ENCODE measurements at regions not wholly inside any gene's neighbourhood (a gene's known extent, or its start where the extent isn't known, plus 50 kb on each side); places are given as distances from the start of the nearest gene placed in this dataset.

GRCh38 chr19:33954686-33955085, 158.0 kb downstream of the KCTD15 start:
- Mint-ChIP-seq H3K27ac (no peak overlapping the region), H3K4me1 (ENCODE audit: unreplicated experiment) (no peaks in the 10 kb centered on the region), H3K4me3 (no peak overlapping the region), H3K36me3 (no peaks in the 10 kb centered on the region), H3K9me3 (no peaks in the 10 kb centered on the region), H3K27me3 (no peaks in the 10 kb centered on the region)
- TF ChIP-seq CTCF (conservative IDR thresholded peaks at IDR 0.05) = no peak
- no peak for DNase-seq (ENCODE audit: extremely low spot score, unreplicated experiment)

DNA sequence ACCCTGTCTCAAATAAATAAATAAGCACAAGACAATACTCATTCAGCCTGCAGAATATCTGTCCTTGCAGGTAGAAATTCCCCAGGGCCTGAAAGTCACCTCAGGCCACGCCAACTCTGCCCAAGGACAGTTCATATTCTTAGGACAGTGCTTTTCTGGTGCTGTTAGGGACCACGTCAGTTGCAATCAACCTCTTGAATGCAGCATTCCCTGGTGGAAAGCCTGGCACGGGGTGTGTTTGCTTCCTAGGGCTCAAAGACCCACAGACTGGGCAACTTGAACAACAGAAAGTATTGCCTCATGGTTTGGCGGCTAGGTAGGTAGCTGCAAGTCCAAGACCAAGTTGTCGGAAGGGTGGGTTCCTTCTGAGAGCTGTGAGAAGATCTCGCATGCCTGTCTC, 160.3 kb downstream of the KCTD15 start:
- no peak for DNase-seq (ENCODE audit: extremely low spot score, unreplicated experiment)
- TF ChIP-seq CTCF (conservative IDR thresholded peaks at IDR 0.05) = no peak
- H3K9me3 Mint-ChIP-seq = no peaks in the 10 kb centered on the region
- no peaks in the 10 kb centered on the region for H3K4me1 Mint-ChIP-seq (ENCODE audit: unreplicated experiment)
- no peak overlapping the region for H3K27ac Mint-ChIP-seq
- H3K36me3 Mint-ChIP-seq = no peaks in the 10 kb centered on the region
- peaks cover 12% of the 10 kb centered on the region for H3K27me3 Mint-ChIP-seq
- no peak overlapping the region for H3K4me3 Mint-ChIP-seq

- Mint-ChIP-seq H3K9me3 (no peaks in the 10 kb centered on the region), H3K36me3 (no peaks in the 10 kb centered on the region), H3K27ac (no peak overlapping the region), H3K4me1 (ENCODE audit: unreplicated experiment) (no peaks in the 10 kb centered on the region), H3K4me3 (no peak overlapping the region), H3K27me3 (peaks cover 15% of the 10 kb centered on the region)
- DNase-seq (ENCODE audit: extremely low spot score, unreplicated experiment) = no peak
- TF ChIP-seq CTCF (conservative IDR thresholded peaks at IDR 0.05) = no peak
Observed at GRCh38 chr19:33957804-33958203, 161.1 kb downstream of the KCTD15 start.

- no peak overlapping the region for H3K27ac Mint-ChIP-seq
- H3K4me3 Mint-ChIP-seq = no peak overlapping the region
- DNase-seq (ENCODE audit: extremely low spot score, unreplicated experiment) = no peak
- peaks cover 15% of the 10 kb centered on the region for H3K27me3 Mint-ChIP-seq
- H3K36me3 Mint-ChIP-seq = no peaks in the 10 kb centered on the region
- TF ChIP-seq CTCF (conservative IDR thresholded peaks at IDR 0.05) = no peak
- no peaks in the 10 kb centered on the region for H3K4me1 Mint-ChIP-seq (ENCODE audit: unreplicated experiment)
- H3K9me3 Mint-ChIP-seq = no peaks in the 10 kb centered on the region
Observed at GRCh38 chr19:33960566-33960965, 163.9 kb downstream of the KCTD15 start.

DNA sequence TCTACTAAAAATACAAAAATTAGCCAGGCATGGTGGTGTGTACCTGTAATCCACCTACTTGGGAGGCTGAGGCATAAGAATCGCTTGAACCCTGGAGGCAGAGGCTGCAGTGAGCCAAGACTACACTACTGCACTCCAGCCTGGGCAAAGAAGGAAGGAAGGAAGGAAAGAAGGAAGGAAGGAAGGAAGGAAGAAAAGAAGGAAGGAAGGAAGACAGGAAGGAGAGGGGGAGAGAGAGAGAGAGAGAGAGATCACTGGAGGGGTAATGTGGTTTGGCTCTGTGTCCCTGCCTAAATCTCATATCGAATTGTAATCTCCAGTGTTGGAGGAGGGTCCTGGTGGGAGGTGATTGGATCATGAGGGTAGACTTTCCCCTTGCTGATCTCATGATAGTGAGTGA, 165.5 kb downstream of the KCTD15 start:
- Mint-ChIP-seq H3K9me3 (peaks cover 6% of the 10 kb centered on the region), H3K4me3 (no peak overlapping the region), H3K4me1 (ENCODE audit: unreplicated experiment) (no peaks in the 10 kb centered on the region), H3K36me3 (no peaks in the 10 kb centered on the region), H3K27me3 (peaks cover 19% of the 10 kb centered on the region), H3K27ac (no peak overlapping the region)
- DNase-seq (ENCODE audit: extremely low spot score, unreplicated experiment) = no peak
- TF ChIP-seq CTCF (conservative IDR thresholded peaks at IDR 0.05) = no peak

- Mint-ChIP-seq H3K4me1 (ENCODE audit: unreplicated experiment) (no peaks in the 10 kb centered on the region), H3K27me3 (peaks cover 19% of the 10 kb centered on the region), H3K36me3 (no peaks in the 10 kb centered on the region), H3K27ac (no peak overlapping the region), H3K4me3 (no peak overlapping the region), H3K9me3 (peaks cover 6% of the 10 kb centered on the region)
- no peak for TF ChIP-seq CTCF (conservative IDR thresholded peaks at IDR 0.05)
- DNase-seq (ENCODE audit: extremely low spot score, unreplicated experiment) = no peak
Observed at GRCh38 chr19:33963514-33963913, 166.8 kb downstream of the KCTD15 start.

Data from type B pancreatic cell (in vitro differentiated cells).